Stimulated activated CD4-positive, alpha-beta T cell treated with anti-CD3 and anti-CD28 coated beads, Interleukin-12 subunit alpha, Interleukin-12 subunit beta, amount 100 ng/mL, for 24 hours (primary cell): ENCODE measurements at regions not wholly inside any gene's neighbourhood (a gene's known extent, or its start where the extent isn't known, plus 50 kb on each side); places are given as distances from the start of the nearest gene placed in this dataset.
"Not testable (repeated sequence)": the region's sequence is repeated elsewhere in the genome, so short reads cannot be mapped to it uniquely, and the experiment has no call there.

Experiments
- DNase-seq, 2 experiments: peaks; one replicate each; pipeline ENCODE4 v3.0.0-alpha.2; 2020; ENCODE audit warnings: low read depth in 2 of 2

GRCh38 chr1:196160066-196160795, 448.0 kb downstream of the KCNT2 start:
- DNase-seq, result no peak

GRCh38 chr1:196155586-196155985, 452.7 kb downstream of the KCNT2 start:
- no peak for DNase-seq

GRCh38 chr1:196152975-196153374, 455.3 kb downstream of the KCNT2 start:
- DNase-seq, result no peak

GRCh38 chr1:196152086-196152485, 456.2 kb downstream of the KCNT2 start:
- DNase-seq, result no peak

- no peak for DNase-seq
These were observed 459.8 kb downstream of the KCNT2 start for GRCh38 chr1:196148367-196148970.

- DNase-seq, result no peak
These were observed 460.7 kb downstream of the KCNT2 start for GRCh38 chr1:196147530-196147929.

- not testable (repeated sequence) for DNase-seq
These were observed 463.1 kb downstream of the KCNT2 start for GRCh38 chr1:196145151-196145550.

- DNase-seq, result no peak
These were observed 463.7 kb downstream of the KCNT2 start for GRCh38 chr1:196144588-196144987.

GRCh38 chr1:196143602-196144342, 464.5 kb downstream of the KCNT2 start:
- no peak for DNase-seq

- DNase-seq, result no peak
These were observed 466.1 kb downstream of the KCNT2 start for GRCh38 chr1:196142111-196142640.

- no peak for DNase-seq
These were observed 471.8 kb downstream of the KCNT2 start for GRCh38 chr1:196136396-196136795.

GRCh38 chr1:196131691-196132090, 476.5 kb downstream of the KCNT2 start:
- no peak for DNase-seq

GRCh38 chr1:196128835-196129234, 479.4 kb downstream of the KCNT2 start:
- no peak for DNase-seq

GRCh38 chr1:196121181-196121580, 487.1 kb downstream of the KCNT2 start:
- no peak for DNase-seq

GRCh38 chr1:196115646-196116045, 492.6 kb downstream of the KCNT2 start:
- no peak for DNase-seq

GRCh38 chr1:196114193-196114592, 494.0 kb downstream of the KCNT2 start:
- DNase-seq, result no peak

GRCh38 chr1:196108990-196109389, 499.2 kb downstream of the KCNT2 start:
- not testable (repeated sequence) for DNase-seq

GRCh38 chr1:196105901-196106300, 502.3 kb downstream of the KCNT2 start:
- no peak for DNase-seq

- no peak for DNase-seq
These were observed 505.4 kb downstream of the KCNT2 start for GRCh38 chr1:196102826-196103225.

- no peak for DNase-seq
These were observed 510.2 kb downstream of the KCNT2 start for GRCh38 chr1:196098000-196098399.

GRCh38 chr1:196094821-196095220, 513.4 kb downstream of the KCNT2 start:
- DNase-seq, result no peak

- no peak for DNase-seq
These were observed 516.7 kb downstream of the KCNT2 start for GRCh38 chr1:196091397-196092135.
